Naive B cell (primary cell): ENCODE measurements at regions not wholly inside any gene's neighbourhood (a gene's known extent, or its start where the extent isn't known, plus 50 kb on each side); places are given as distances from the start of the nearest gene placed in this dataset.

ENCODE experiments used
- ATAC-seq, 2 donors: fragments of 150-1000 bp; cut with Tn5 transposase; 2 replicates each; pipeline ENCODE4 v1.10.0; 2021; ENCODE audit warnings: low read depth in 2 of 2, mild to moderate bottlenecking in 2 of 2, moderate library complexity in 2 of 2
- DNase-seq: peaks from one replicate; pipeline ENCODE4 v3.0.0; 2022
- H3K27ac Mint-ChIP-seq, 6 donors: one replicate each; pipeline ENCODE4 v1.8.0; 2020 to 2022; ENCODE audit warnings: mild to moderate bottlenecking in 6 of 6, mixed read lengths in 6 of 6, moderate library complexity in 5 of 6, inconsistent platforms in 2 of 6
- H3K27me3 Mint-ChIP-seq, 3 donors: one replicate each; pipeline ENCODE4 v1.8.0; 2021 to 2022; ENCODE audit warnings: mixed read lengths in 3 of 3, mild to moderate bottlenecking in 1 of 3
- H3K36me3 Mint-ChIP-seq, 2 donors: one replicate each; pipeline ENCODE4 v1.8.0; 2020 to 2022; ENCODE audit warnings: mixed read lengths in 2 of 2, inconsistent platforms in 1 of 2, mild to moderate bottlenecking in 1 of 2
- H3K4me1 Mint-ChIP-seq, 3 donors: one replicate each; pipeline ENCODE4 v1.8.0; 2020 to 2022; ENCODE audit warnings: mixed read lengths in 3 of 3, inconsistent platforms in 1 of 3, mild to moderate bottlenecking in 1 of 3, moderate library complexity in 1 of 3
- H3K4me3 Mint-ChIP-seq, 8 donors: one replicate each; pipeline ENCODE4 v1.8.0; 2020 to 2022; ENCODE audit warnings: mild to moderate bottlenecking in 8 of 8, mixed read lengths in 8 of 8, moderate library complexity in 8 of 8, inconsistent platforms in 2 of 8
- H3K9me3 Mint-ChIP-seq, 7 donors: one replicate each; pipeline ENCODE4 v1.8.0; 2020 to 2022; ENCODE audit warnings: mixed read lengths in 7 of 7, mild to moderate bottlenecking in 5 of 7, inconsistent platforms in 2 of 7, moderate library complexity in 1 of 7

- ATAC-seq (no peak), DNase-seq (no peak)
- H3K36me3 Mint-ChIP-seq, result no peaks in the 10 kb centered on the region
- no peak overlapping the region for H3K27ac Mint-ChIP-seq
- peaks cover 0 to 2% (median 2%) of the 10 kb centered on the region in 3 donors for H3K4me1 Mint-ChIP-seq
- H3K9me3 Mint-ChIP-seq, result peaks cover 0 to 3% (median 0%) of the 10 kb centered on the region in 7 donors
- H3K27me3 Mint-ChIP-seq, result peaks cover 8 to 23% (median 15%) of the 10 kb centered on the region in 3 donors
- H3K4me3 Mint-ChIP-seq, result no peak overlapping the region
Observed at GRCh38 chr1:218171302-218171893, 113.7 kb upstream of the RRP15 start.

DNA sequence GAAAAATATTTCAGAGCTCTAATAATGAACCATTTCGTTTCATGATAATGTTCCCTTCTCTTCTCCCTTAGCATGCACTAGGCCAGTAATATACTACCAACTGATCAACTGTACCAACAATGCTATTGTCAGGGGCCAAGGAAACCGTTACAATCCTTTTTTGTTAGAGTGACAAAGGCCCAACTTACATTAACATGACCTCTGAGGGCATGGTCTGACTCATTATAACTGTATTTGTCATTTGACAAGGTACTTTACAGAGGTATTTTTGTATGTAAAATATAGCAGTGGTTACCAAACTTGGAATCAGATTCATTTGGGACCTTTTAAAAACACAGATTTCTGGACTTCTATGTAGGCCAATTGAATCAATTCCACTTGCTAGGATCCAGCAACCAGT lies 102.6 kb upstream of the RRP15 start:
- no peaks in the 10 kb centered on the region for H3K4me1 Mint-ChIP-seq
- H3K36me3 Mint-ChIP-seq, result no peaks in the 10 kb centered on the region
- H3K4me3 Mint-ChIP-seq, result no peak overlapping the region
- ATAC-seq (no peak), DNase-seq (no peak)
- H3K9me3 Mint-ChIP-seq, result no peaks in the 10 kb centered on the region
- no peak overlapping the region for H3K27ac Mint-ChIP-seq
- H3K27me3 Mint-ChIP-seq, result peaks cover 4 to 15% (median 5%) of the 10 kb centered on the region in 3 donors

DNA sequence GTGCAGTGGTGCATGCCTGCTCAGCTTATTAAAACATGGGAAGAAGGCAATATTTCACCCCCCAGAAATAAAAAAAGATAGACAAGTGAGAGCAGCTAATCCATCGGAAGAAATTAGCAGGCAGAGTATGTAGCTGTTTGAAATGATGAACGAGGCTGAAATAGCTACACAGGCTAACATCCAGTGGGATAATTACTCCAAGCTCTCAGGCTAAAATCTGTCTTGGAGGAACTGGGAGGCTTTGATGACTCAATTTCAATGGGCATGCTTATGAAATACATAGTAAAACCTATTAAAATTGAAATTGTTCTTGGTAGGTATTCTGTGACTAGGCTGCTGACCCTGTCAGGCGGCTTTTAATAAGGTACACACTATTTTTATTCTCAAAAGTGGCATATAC lies 84.1 kb upstream of the RRP15 start:
- Mint-ChIP-seq H3K36me3 (no peaks in the 10 kb centered on the region), H3K9me3 (peaks cover 0 to 12% (median 0%) of the 10 kb centered on the region in 7 donors), H3K27ac (no peak overlapping the region), H3K27me3 (peaks cover 9 to 10% (median 10%) of the 10 kb centered on the region in 3 donors), H3K4me3 (no peak overlapping the region), H3K4me1 (no peaks in the 10 kb centered on the region)
- DNase-seq (no peak), ATAC-seq (no peak)

DNA sequence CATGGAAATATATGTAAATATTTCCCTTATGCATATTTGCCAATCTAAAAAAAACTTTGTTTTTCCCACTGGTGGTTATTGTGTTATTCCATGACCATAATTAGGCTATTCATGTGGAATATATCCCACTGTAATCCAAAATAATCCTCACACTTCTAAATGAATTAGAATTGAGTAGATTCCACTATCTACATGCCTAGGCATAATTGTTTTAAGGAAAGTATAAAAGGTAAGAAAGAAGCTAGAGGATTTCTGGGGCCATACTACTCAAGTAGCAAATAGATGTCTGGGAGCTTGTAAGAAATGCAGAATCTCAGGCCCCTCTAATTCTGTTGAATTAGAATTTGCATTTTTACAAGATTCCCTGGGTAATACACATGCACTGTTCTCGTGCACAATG lies 83.5 kb upstream of the RRP15 start:
- Mint-ChIP-seq H3K4me1 (no peaks in the 10 kb centered on the region), H3K4me3 (no peak overlapping the region), H3K27me3 (peaks cover 8 to 9% (median 9%) of the 10 kb centered on the region in 3 donors), H3K36me3 (no peaks in the 10 kb centered on the region), H3K9me3 (peaks cover 0 to 12% (median 0%) of the 10 kb centered on the region in 7 donors), H3K27ac (no peak overlapping the region)
- DNase-seq, result no peak
- ATAC-seq, result no peak

DNA sequence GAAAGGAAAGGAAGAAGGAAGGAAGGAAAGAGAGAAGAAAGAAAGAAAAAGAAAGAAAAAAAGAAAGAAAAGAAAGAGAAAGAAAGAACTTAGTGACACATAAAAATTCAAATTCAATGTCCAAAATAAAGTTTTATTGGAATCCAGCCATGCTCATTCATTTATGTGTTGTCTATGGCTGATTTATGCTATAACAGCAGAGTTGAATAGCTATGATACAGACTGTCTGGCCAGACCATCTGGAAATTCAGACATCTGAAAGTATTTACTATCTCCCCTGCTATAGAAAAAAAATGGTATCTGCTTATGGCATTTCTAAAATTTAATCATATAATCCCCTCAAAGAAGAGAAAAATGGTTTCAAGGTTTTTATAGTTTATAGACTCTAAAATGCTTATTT lies 79.4 kb upstream of the RRP15 start:
- H3K4me1 Mint-ChIP-seq, result no peaks in the 10 kb centered on the region
- no peak for ATAC-seq

DNA sequence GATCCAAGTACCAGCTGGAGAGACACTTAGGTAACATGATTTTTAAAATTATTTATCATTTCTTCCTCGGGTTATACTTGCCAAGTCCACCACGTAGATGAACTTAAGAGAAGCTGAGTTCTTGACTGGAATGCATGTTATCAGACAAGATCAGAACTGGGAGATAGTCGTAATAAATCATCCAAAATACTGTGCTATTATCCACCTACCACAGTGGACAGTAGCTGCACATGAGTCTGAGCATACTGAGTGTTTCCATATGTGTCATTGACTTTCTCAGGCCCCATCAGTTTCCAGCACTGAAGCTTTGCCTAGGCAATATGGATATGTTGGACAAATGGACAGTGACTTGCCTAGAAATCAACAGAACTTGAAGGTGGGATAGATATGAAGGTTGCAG lies 77.9 kb upstream of the RRP15 start:
- ATAC-seq (no peak), DNase-seq (no peak)
- Mint-ChIP-seq H3K27ac (no peak overlapping the region), H3K9me3 (peaks cover 0 to 12% (median 0%) of the 10 kb centered on the region in 7 donors), H3K36me3 (no peaks in the 10 kb centered on the region), H3K27me3 (peaks cover 7 to 20% (median 9%) of the 10 kb centered on the region in 3 donors), H3K4me3 (no peak overlapping the region), H3K4me1 (no peaks in the 10 kb centered on the region)

More for the DNA sequence above, 79.4 kb upstream of the RRP15 start:
- DNase-seq, result no peak
- Mint-ChIP-seq H3K27me3 (peaks cover 7 to 20% (median 9%) of the 10 kb centered on the region in 3 donors), H3K27ac (no peak overlapping the region), H3K36me3 (no peaks in the 10 kb centered on the region), H3K9me3 (peaks cover 0 to 12% (median 0%) of the 10 kb centered on the region in 7 donors), H3K4me3 (no peak overlapping the region)

DNA sequence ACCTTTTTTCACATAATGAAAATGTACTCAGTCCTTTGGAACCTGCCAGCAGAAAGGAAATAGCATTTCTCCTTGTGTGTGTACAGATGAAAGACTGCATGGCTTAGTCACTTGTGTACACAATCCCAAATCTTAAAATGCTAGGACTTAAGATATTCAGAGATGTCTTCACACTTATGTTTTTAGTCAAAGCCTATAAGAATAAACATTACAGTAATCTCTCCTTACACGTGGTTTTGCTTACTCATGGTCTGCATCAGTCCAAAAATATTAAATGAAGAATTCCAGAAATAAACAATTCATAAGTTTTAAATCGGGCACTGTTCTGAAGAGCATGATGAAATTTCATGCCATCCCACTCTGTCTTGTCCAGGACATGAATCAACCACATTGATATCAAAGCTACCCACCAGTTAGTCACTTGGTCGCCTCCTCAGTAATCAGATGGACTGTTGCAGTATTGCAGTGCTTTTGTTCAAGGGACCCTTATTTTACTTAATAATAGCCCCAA lies 75.7 kb upstream of the RRP15 start:
- H3K27ac Mint-ChIP-seq, result no peak overlapping the region
- H3K27me3 Mint-ChIP-seq, result peaks cover 12 to 25% (median 16%) of the 10 kb centered on the region in 3 donors
- DNase-seq (no peak), ATAC-seq (no peak)
- no peak overlapping the region for H3K4me3 Mint-ChIP-seq
- peaks cover 0 to 4% (median 0%) of the 10 kb centered on the region in 7 donors for H3K9me3 Mint-ChIP-seq
- no peaks in the 10 kb centered on the region for H3K36me3 Mint-ChIP-seq
- H3K4me1 Mint-ChIP-seq, result no peaks in the 10 kb centered on the region

GRCh38 chr1:218211241-218211640 lies 73.9 kb upstream of the RRP15 start:
- Mint-ChIP-seq H3K4me3 (no peak overlapping the region), H3K36me3 (no peaks in the 10 kb centered on the region), H3K27me3 (peaks cover 13 to 28% (median 18%) of the 10 kb centered on the region in 3 donors), H3K27ac (no peak overlapping the region), H3K9me3 (no peaks in the 10 kb centered on the region), H3K4me1 (no peaks in the 10 kb centered on the region)
- DNase-seq (no peak), ATAC-seq (no peak)

GRCh38 chr1:218217040-218217439 lies 68.1 kb upstream of the RRP15 start:
- ATAC-seq, result no peak
- DNase-seq, result no peak
- H3K27me3 Mint-ChIP-seq, result peaks cover 13 to 33% (median 16%) of the 10 kb centered on the region in 3 donors
- no peaks in the 10 kb centered on the region for H3K4me1 Mint-ChIP-seq
- no peak overlapping the region for H3K27ac Mint-ChIP-seq
- no peak overlapping the region for H3K4me3 Mint-ChIP-seq
- no peaks in the 10 kb centered on the region for H3K36me3 Mint-ChIP-seq
- H3K9me3 Mint-ChIP-seq, result no peaks in the 10 kb centered on the region

GRCh38 chr1:218219460-218219859 lies 65.6 kb upstream of the RRP15 start:
- no peaks in the 10 kb centered on the region for H3K36me3 Mint-ChIP-seq
- H3K27ac Mint-ChIP-seq, result no peak overlapping the region
- no peak overlapping the region for H3K4me3 Mint-ChIP-seq
- no peaks in the 10 kb centered on the region for H3K4me1 Mint-ChIP-seq
- ATAC-seq (no peak), DNase-seq (no peak)
- H3K9me3 Mint-ChIP-seq, result no peaks in the 10 kb centered on the region
- peaks cover 7 to 22% (median 8%) of the 10 kb centered on the region in 3 donors for H3K27me3 Mint-ChIP-seq

- Mint-ChIP-seq H3K4me1 (no peaks in the 10 kb centered on the region), H3K9me3 (no peaks in the 10 kb centered on the region), H3K4me3 (no peak overlapping the region), H3K27ac (no peak overlapping the region), H3K27me3 (peaks cover 0 to 4% (median 0%) of the 10 kb centered on the region in 3 donors), H3K36me3 (no peaks in the 10 kb centered on the region)
- ATAC-seq (no peak), DNase-seq (no peak)
Observed at GRCh38 chr1:218224101-218224500, 61.0 kb upstream of the RRP15 start.

DNA sequence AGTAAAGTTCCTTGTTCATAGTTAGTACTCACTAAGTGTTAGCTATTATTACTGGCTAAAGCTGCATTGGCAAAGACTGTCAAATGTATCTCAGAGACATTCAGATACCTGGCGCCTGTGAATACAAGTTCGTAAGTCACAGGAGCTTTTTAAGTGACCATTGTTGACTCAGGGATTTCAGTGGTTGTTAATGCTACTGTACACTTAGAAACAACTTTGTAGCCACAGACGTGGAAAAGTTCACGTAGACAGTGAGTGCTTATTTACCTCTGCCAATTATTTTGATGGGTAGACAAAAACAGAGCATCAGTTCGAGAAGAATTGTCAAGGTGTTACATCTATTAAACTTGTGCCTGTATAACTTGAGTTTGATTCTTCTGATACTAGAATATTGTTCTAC lies 59.1 kb upstream of the RRP15 start:
- Mint-ChIP-seq H3K4me1 (no peaks in the 10 kb centered on the region), H3K27ac (no peak overlapping the region), H3K27me3 (no peaks in the 10 kb centered on the region), H3K9me3 (no peaks in the 10 kb centered on the region), H3K36me3 (no peaks in the 10 kb centered on the region), H3K4me3 (no peak overlapping the region)
- DNase-seq (no peak), ATAC-seq (no peak)
